ENCODE measurements at regions not wholly inside any gene's neighbourhood (a gene's known extent, or its start where the extent isn't known, plus 50 kb on each side); places are given as distances from the start of the nearest gene placed in this dataset.

DNA sequence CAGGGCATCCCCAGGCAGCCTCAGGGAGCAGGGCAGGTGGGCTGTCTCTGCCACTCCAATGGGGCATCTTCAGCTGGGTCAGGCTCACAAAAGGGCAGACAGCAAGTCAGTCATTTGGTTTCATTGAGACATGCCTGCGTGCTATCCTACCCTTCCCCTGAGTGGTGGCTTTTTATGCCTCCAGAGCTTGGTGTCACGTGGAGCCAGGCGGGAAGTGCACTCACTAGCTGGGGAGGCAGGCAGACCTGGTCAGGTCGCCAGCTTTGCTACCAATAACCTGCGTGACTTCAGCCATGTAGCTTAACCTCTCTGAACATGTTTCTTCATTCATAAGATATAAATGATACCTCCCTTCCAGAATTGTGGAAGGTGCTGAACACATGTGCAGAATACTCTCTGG is 415.0 kb downstream of the SOX9 start:
- no peak for TF ChIP-seq EZH2phosphoT487 (conservative IDR thresholded peaks at IDR 0.05; ENCODE audit: low read length)
- TF ChIP-seq, protein P1, sequence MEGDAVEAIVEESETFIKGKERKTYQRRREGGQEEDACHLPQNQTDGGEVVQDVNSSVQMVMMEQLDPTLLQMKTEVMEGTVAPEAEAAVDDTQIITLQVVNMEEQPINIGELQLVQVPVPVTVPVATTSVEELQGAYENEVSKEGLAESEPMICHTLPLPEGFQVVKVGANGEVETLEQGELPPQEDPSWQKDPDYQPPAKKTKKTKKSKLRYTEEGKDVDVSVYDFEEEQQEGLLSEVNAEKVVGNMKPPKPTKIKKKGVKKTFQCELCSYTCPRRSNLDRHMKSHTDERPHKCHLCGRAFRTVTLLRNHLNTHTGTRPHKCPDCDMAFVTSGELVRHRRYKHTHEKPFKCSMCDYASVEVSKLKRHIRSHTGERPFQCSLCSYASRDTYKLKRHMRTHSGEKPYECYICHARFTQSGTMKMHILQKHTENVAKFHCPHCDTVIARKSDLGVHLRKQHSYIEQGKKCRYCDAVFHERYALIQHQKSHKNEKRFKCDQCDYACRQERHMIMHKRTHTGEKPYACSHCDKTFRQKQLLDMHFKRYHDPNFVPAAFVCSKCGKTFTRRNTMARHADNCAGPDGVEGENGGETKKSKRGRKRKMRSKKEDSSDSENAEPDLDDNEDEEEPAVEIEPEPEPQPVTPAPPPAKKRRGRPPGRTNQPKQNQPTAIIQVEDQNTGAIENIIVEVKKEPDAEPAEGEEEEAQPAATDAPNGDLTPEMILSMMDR (IDR thresholded peaks at IDR 0.05; ENCODE audit: insufficient read depth, low read length, poor library complexity, severe bottlenecking): no peak
